H1 (cell line): ENCODE measurements at regions not wholly inside any gene's neighbourhood (a gene's known extent, or its start where the extent isn't known, plus 50 kb on each side); places are given as distances from the start of the nearest gene placed in this dataset.

Experiments used
- CTCF ChIA-PET: fragments of 300-600 bp; sonication (Branson Sonifier 250); formaldehyde crosslinking; loops from one replicate; lab custom pipeline; 2021; ENCODE audit not compliant: partially characterized antibody; lab: Charles Lee
- POLR2A ChIA-PET: fragments of 300-600 bp; sonication (Branson Sonifier 250); formaldehyde crosslinking; loops from one replicate; lab custom pipeline; 2021; ENCODE audit warnings: inconsistent platforms; ENCODE audit not compliant: partially characterized antibody; lab: Charles Lee
- DNase-seq, 2 experiments: peaks; one replicate each; pipeline versions ENCODE4 v3.0.0 to v3.0.0-alpha.2; 2010 to 2022; ENCODE audit warnings: low spot score in 2 of 2, low read depth in 1 of 2, mixed read lengths in 1 of 2
- FAIRE-seq: peaks from 2 replicates; lab custom pipeline; 2011; peaks lifted over from hg19 to GRCh38; lab: Jason Lieb, UNC
- H2AFZ ChIP-seq: 2 replicates; pipeline ENCODE4 v1.8.1; 2012; ENCODE audit warnings: low read length, inconsistent platforms
- H2AK5ac ChIP-seq: 2 replicates; pipeline ENCODE4 v1.6.1; 2013; ENCODE audit warnings: low read depth, low read length
- H2BK120ac ChIP-seq: replicated peaks from 2 replicates; pipeline ENCODE3; 2013; ENCODE audit warnings: low read depth, low read length, inconsistent platforms
- H2BK12ac ChIP-seq: 2 replicates; pipeline ENCODE4 v1.6.1; 2013; ENCODE audit warnings: low read depth, low read length
- H2BK15ac ChIP-seq: 2 replicates; pipeline ENCODE4 v1.6.1; 2013; ENCODE audit warnings: low read length
- H2BK20ac ChIP-seq: 2 replicates; pipeline ENCODE4 v1.6.1; 2013; ENCODE audit warnings: low read length
- H2BK5ac ChIP-seq: 2 replicates; pipeline ENCODE4 v1.6.1; 2013; ENCODE audit warnings: low read depth, low read length
- H3K14ac ChIP-seq: 2 replicates; pipeline ENCODE4 v1.6.1; 2013; ENCODE audit warnings: inconsistent platforms; ENCODE audit not compliant: insufficient read length
- H3K18ac ChIP-seq: 2 replicates; pipeline ENCODE4 v1.6.1; 2013; ENCODE audit warnings: low read length; ENCODE audit errors: extremely low read depth
- H3K23ac ChIP-seq: 2 replicates; pipeline ENCODE4 v1.6.1; 2013; ENCODE audit warnings: inconsistent platforms; ENCODE audit not compliant: insufficient read length
- H3K23me2 ChIP-seq: 2 replicates; pipeline ENCODE4 v1.6.1; 2013; ENCODE audit warnings: low read depth, low read length
- H3K27ac ChIP-seq: 2 replicates; pipeline ENCODE4 v1.6.1; 2011; ENCODE audit warnings: low read depth, low read length, inconsistent platforms
- H3K27me3 ChIP-seq, 4 experiments: replicated peaks in 1 of 4; 1 replicate in 1 of 4; 2 replicates in 3 of 4; pipeline versions ENCODE4 v1.6.1 to v1.8.1; 2011 to 2013; ENCODE audit warnings: low read length in 3 of 4, mild to moderate bottlenecking in 3 of 4, inconsistent platforms in 2 of 4, mixed read lengths in 2 of 4, moderate library complexity in 1 of 4; ENCODE audit not compliant: control insufficient read depth in 3 of 4, insufficient read depth in 3 of 4; ENCODE audit errors: extremely low read depth in 1 of 4
- H3K36me3 ChIP-seq, 4 experiments: 2 replicates each; pipeline versions ENCODE4 v1.6.1 to v1.8.1; 2011 to 2013; ENCODE audit warnings: mild to moderate bottlenecking in 4 of 4, low read length in 3 of 4, moderate library complexity in 2 of 4, control low read depth in 1 of 4, inconsistent platforms in 1 of 4; ENCODE audit not compliant: insufficient read depth in 4 of 4, control insufficient read depth in 2 of 4
- H3K4ac ChIP-seq: replicated peaks from 2 replicates; pipeline ENCODE3; 2013; ENCODE audit warnings: low read length, low read depth, mixed read lengths, inconsistent platforms; ENCODE audit not compliant: insufficient read length
- H3K4me1 ChIP-seq, 4 experiments: replicated peaks in 1 of 4; 1 replicate in 1 of 4; 2 replicates in 3 of 4; pipeline versions ENCODE4 v1.6.1 to v1.8.1; 2011 to 2013; ENCODE audit warnings: low read length in 3 of 4, inconsistent platforms in 2 of 4, mixed read lengths in 1 of 4; ENCODE audit not compliant: insufficient read depth in 4 of 4, control insufficient read depth in 3 of 4
- H3K4me2 ChIP-seq, 2 experiments: 2 replicates each; pipeline versions ENCODE4 v1.6.1 to v1.8.1; 2011 to 2013; ENCODE audit warnings: low read depth in 2 of 2, low read length in 2 of 2, control low read depth in 1 of 2, inconsistent platforms in 1 of 2, mild to moderate bottlenecking in 1 of 2; ENCODE audit not compliant: insufficient read depth in 1 of 2
- H3K4me3 ChIP-seq, 4 experiments: fragments of 200-600, 300-600 bp in 1 of 4; sonication (generic), shearing (Covaris generic), sonication (Bioruptor Twin) in 1 of 4; 2 replicates each; pipeline versions ENCODE4 v1.5.1 to v1.8.1; 2011 to 2016; ENCODE audit warnings: low read length in 4 of 4, low read depth in 3 of 4, control low read depth in 2 of 4, inconsistent platforms in 2 of 4, mild to moderate bottlenecking in 2 of 4, mixed read lengths in 1 of 4, moderate library complexity in 1 of 4; ENCODE audit not compliant: insufficient read depth in 2 of 4; ENCODE audit errors: extremely low read depth in 1 of 4
- H3K56ac ChIP-seq: replicated peaks from 2 replicates; pipeline ENCODE3; 2013; ENCODE audit warnings: low read depth, mild to moderate bottlenecking, mixed read lengths, low read length, inconsistent platforms; ENCODE audit not compliant: insufficient read length
- H3K79me1 ChIP-seq: 2 replicates; pipeline ENCODE4 v1.6.1; 2013; ENCODE audit warnings: low read depth, low read length, control low read depth
- H3K79me2 ChIP-seq, 2 experiments: 2 replicates each; pipeline versions ENCODE4 v1.6.1 to v1.8.1; 2012 to 2013; ENCODE audit warnings: low read length in 2 of 2, mild to moderate bottlenecking in 2 of 2, inconsistent platforms in 1 of 2; ENCODE audit not compliant: insufficient read depth in 2 of 2, control insufficient read depth in 1 of 2
- H3K9ac ChIP-seq, 4 experiments: replicated peaks in 1 of 4; 1 replicate in 1 of 4; 2 replicates in 3 of 4; pipeline versions ENCODE4 v1.6.1 to v1.8.1; 2011 to 2013; ENCODE audit warnings: low read depth in 3 of 4, low read length in 3 of 4, control low read depth in 2 of 4, mild to moderate bottlenecking in 2 of 4, moderate library complexity in 2 of 4, inconsistent platforms in 1 of 4; ENCODE audit errors: extremely low read depth in 1 of 4
- H3K9me3 ChIP-seq, 2 experiments: 2 replicates each; pipeline versions ENCODE4 v1.6.1 to v1.8.1; 2012 to 2013; ENCODE audit warnings: mild to moderate bottlenecking in 2 of 2, moderate library complexity in 2 of 2, control low read depth in 1 of 2, inconsistent platforms in 1 of 2, low read depth in 1 of 2, low read length in 1 of 2, mixed read lengths in 1 of 2; ENCODE audit not compliant: insufficient read depth in 2 of 2
- H4K20me1 ChIP-seq, 2 experiments: replicated peaks in 1 of 2; 2 replicates each; pipeline versions ENCODE3 to v1.8.1; 2011 to 2013; ENCODE audit warnings: inconsistent platforms in 2 of 2, low read length in 2 of 2, mild to moderate bottlenecking in 1 of 2; ENCODE audit not compliant: insufficient read depth in 2 of 2, control insufficient read depth in 1 of 2
- H4K5ac ChIP-seq: 2 replicates; pipeline ENCODE4 v1.6.1; 2013; ENCODE audit warnings: low read length, low read depth, mixed read lengths, inconsistent platforms; ENCODE audit not compliant: insufficient read length
- H4K8ac ChIP-seq: 2 replicates; pipeline ENCODE4 v1.8.0; 2013; ENCODE audit warnings: mild to moderate bottlenecking, moderate library complexity, low read length, inconsistent platforms; ENCODE audit not compliant: insufficient read depth; ENCODE audit errors: extremely low read depth
- H4K91ac ChIP-seq: replicated peaks from 2 replicates; pipeline ENCODE3; 2013; ENCODE audit warnings: low read length, mixed read lengths, inconsistent platforms; ENCODE audit not compliant: insufficient read length
- BCL11A ChIP-seq, 2 experiments: IDR thresholded peaks; one replicate each; pipeline ENCODE4 v1.6.1; 2011; ENCODE audit warnings: low read depth in 2 of 2, low read length in 2 of 2, mild to moderate bottlenecking in 2 of 2
- CEBPB ChIP-seq: IDR thresholded peaks from 2 replicates; pipeline ENCODE4 v1.6.1; 2012; ENCODE audit warnings: low read depth, low read length
- CHD1 ChIP-seq: IDR thresholded peaks from 2 replicates; pipeline ENCODE4 v1.6.1; 2012; ENCODE audit warnings: low read depth, low read length, improper control_type of control experiment
- CHD2 ChIP-seq: IDR thresholded peaks from 2 replicates; pipeline ENCODE4 v1.6.1; 2012; ENCODE audit warnings: low read length, improper control_type of control experiment
- EZH2 ChIP-seq: fragments of 200-600 bp; sonication (generic); IDR thresholded peaks from 2 replicates; pipeline ENCODE4 v1.7.1; 2012; ENCODE audit warnings: low read depth, mild to moderate bottlenecking, moderate library complexity, low read length, inconsistent platforms; ENCODE audit not compliant: severe bottlenecking
- HDAC6 ChIP-seq: IDR thresholded peaks from one replicate; pipeline ENCODE4 v1.7.1; 2012; ENCODE audit warnings: low read depth, mild to moderate bottlenecking, inconsistent platforms, low read length, moderate library complexity
- MAFK ChIP-seq: IDR thresholded peaks from 2 replicates; pipeline ENCODE4 v1.6.1; 2012; ENCODE audit warnings: low read depth, mild to moderate bottlenecking, improper control_type of control experiment, low read length
- POLR2AphosphoS5 ChIP-seq: IDR thresholded peaks from 2 replicates; pipeline ENCODE4 v1.6.1; 2011; ENCODE audit warnings: low read depth, low read length
- RAD21 ChIP-seq, 2 experiments: IDR thresholded peaks in 1 of 2; conservative IDR thresholded peaks in 1 of 2; 2 replicates each; pipeline ENCODE4 v1.6.1; 2011; ENCODE audit warnings: low read depth in 2 of 2, low read length in 2 of 2, improper control_type of control experiment in 1 of 2, inconsistent platforms in 1 of 2, mild to moderate bottlenecking in 1 of 2, moderate library complexity in 1 of 2
- RBBP5 ChIP-seq: IDR thresholded peaks from 2 replicates; pipeline ENCODE4 v1.7.1; 2012; ENCODE audit warnings: low read depth, mild to moderate bottlenecking, inconsistent platforms, low read length, moderate library complexity, borderline replicate concordance
- RXRA ChIP-seq: IDR thresholded peaks from 2 replicates; pipeline ENCODE4 v1.6.1; 2011; ENCODE audit warnings: low read depth, mild to moderate bottlenecking, low read length, moderate library complexity; ENCODE audit not compliant: insufficient read depth
- ZNF274 ChIP-seq: IDR thresholded peaks from 2 replicates; pipeline ENCODE4 v1.7.0; 2012; ENCODE audit warnings: low read length, borderline replicate concordance; ENCODE audit errors: extremely low read depth
- WGBS, 2 experiments: shearing (Covaris generic) in 1 of 2; methylation state at CpG; one replicate each; pipeline versions ENCODE4 v1.1.6 to v1.1.7; 2013 to 2015; ENCODE audit warnings: low lambda C conversion rate in 2 of 2, mixed read lengths in 2 of 2, inconsistent platforms in 1 of 2, low coverage in 1 of 2, missing lambda C conversion rate in 1 of 2; ENCODE audit not compliant: insufficient replicate concordance in 2 of 2, insufficient coverage in 1 of 2, insufficient read length in 1 of 2; ENCODE audit errors: extremely low coverage in 1 of 2, missing lambda C conversion rate in 1 of 2; 5-methylcytosine and 5-hydroxymethylcytosine counted together
- TF ChIP-seq, protein P1 (sequence below): IDR thresholded peaks from 2 replicates; pipeline ENCODE4 v1.6.1; 2012; ENCODE audit warnings: inconsistent platforms

DNA sequence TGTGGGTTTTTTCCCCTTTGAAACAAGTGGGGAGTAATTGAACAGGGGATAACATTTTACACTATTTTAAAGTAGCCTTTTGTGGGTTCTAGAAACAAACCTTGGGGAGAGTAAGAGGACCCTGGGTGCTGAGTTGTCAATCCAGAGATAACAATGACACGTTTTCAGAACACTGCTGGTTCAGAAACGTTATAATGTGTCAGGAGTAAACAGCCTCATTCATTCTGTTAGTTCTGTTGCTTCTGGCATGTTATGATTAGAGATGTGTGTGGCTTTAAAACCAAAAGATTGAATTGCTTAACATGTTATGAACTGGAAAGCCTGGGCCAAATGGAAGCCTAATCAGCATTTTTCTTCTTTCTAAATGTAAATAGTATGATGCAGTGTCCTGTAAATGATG lies 680.5 kb upstream of the NOVA1 start:
- WGBS, 2 experiments: 93% methylated on average over 2 of the region's 2 CpGs; no CpG with 5 or more reads in 1 of the 2 experiments
- H4K5ac ChIP-seq: no peak overlapping the region
- CTCF ChIA-PET: interaction anchor here (1.6 kb wide), 1 partner anchor 10 kb away, joined by 7 read pairs; no protein-coding TSS in a partner anchor
- H2BK15ac ChIP-seq: no peak overlapping the region
- no peak overlapping the region for H2AFZ ChIP-seq
- no peak overlapping the region for H3K4me2 ChIP-seq
- H2BK20ac ChIP-seq: no peak overlapping the region
- H3K27ac ChIP-seq: no peak overlapping the region
- H2BK12ac ChIP-seq: no peak overlapping the region
- no peaks in the 10 kb centered on the region for H3K36me3 ChIP-seq
- no peak overlapping the region for H4K91ac ChIP-seq
- no peak overlapping the region for H3K18ac ChIP-seq
- POLR2A ChIA-PET: no interaction called here
- FAIRE-seq: no peak
- H3K56ac ChIP-seq: no peak overlapping the region
- no peaks in the 10 kb centered on the region for H3K79me2 ChIP-seq
- no peak overlapping the region for H3K14ac ChIP-seq
- no peaks in the 10 kb centered on the region for H3K9me3 ChIP-seq
- H3K4me3 ChIP-seq: no peak overlapping the region
- no peak overlapping the region for H3K9ac ChIP-seq
- H3K4me1 ChIP-seq: no peaks in the 10 kb centered on the region
- no peak overlapping the region for H4K8ac ChIP-seq
- no peak overlapping the region for H2BK120ac ChIP-seq
- H3K23ac ChIP-seq: no peak overlapping the region
- no peak for DNase-seq
- no peak overlapping the region for H2AK5ac ChIP-seq
- H4K20me1 ChIP-seq: no peaks in the 10 kb centered on the region
- no peak overlapping the region for H2BK5ac ChIP-seq
- H3K27me3 ChIP-seq: no peaks in the 10 kb centered on the region
- H3K4ac ChIP-seq: no peak overlapping the region
- H3K79me1 ChIP-seq: no peaks in the 10 kb centered on the region
- 0 out of 2 replicates have a peak, but pooled peaks cover 2% of the 10 kb centered on the region for H3K23me2 ChIP-seq
- no peak for TF ChIP-seq BCL11A (IDR thresholded peaks at IDR 0.05; ENCODE audit: low read depth in 2 of 2, low read length in 2 of 2)
- no peak for TF ChIP-seq CHD2
- no peak for TF ChIP-seq ZNF274
- TF ChIP-seq RAD21 (IDR thresholded peaks at IDR 0.05 in 1 of 2, conservative IDR thresholded peaks at IDR 0.05 in 1 of 2; ENCODE audit: low read depth in 2 of 2, low read length in 2 of 2): no peak
- TF ChIP-seq RXRA: no peak
- TF ChIP-seq, protein P1, sequence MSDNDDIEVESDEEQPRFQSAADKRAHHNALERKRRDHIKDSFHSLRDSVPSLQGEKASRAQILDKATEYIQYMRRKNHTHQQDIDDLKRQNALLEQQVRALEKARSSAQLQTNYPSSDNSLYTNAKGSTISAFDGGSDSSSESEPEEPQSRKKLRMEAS: no peak
- no peak for TF ChIP-seq HDAC6
- no peak for TF ChIP-seq CEBPB
- no peak for TF ChIP-seq MAFK
- no peak for TF ChIP-seq EZH2
- no peak for TF ChIP-seq POLR2AphosphoS5
- no peak for TF ChIP-seq RBBP5
- no peak for TF ChIP-seq CHD1
